GM23338 (cell line): ENCODE measurements at regions not wholly inside any gene's neighbourhood (a gene's known extent, or its start where the extent isn't known, plus 50 kb on each side); places are given as distances from the start of the nearest gene placed in this dataset.

ENCODE experiments used
- ATAC-seq: fragments of 200-7000 bp; cut with Tn5 transposase; 3 replicates; pipeline ENCODE4 v1.9.1; 2020
- DNase-seq: peaks from one replicate; pipeline ENCODE4 v3.0.0-alpha.2; 2015; ENCODE audit warnings: low spot score
- H2AFZ ChIP-seq: fragments of 200-600 bp; sonication (generic); 2 replicates; pipeline ENCODE4 v1.8.0; 2016; ENCODE audit warnings: antibody characterized with exemption, mild to moderate bottlenecking, moderate library complexity
- H3F3A ChIP-seq: fragments of 200-600 bp; sonication (generic); replicated peaks from 2 replicates; pipeline ENCODE4 v1.8.0; 2017; ENCODE audit warnings: antibody characterized with exemption, mixed run types, low read depth
- H3K27ac ChIP-seq: fragments of 200-600 bp; sonication (generic); 2 replicates; pipeline ENCODE4 v1.6.1; 2016; ENCODE audit warnings: low read depth
- H3K27me3 ChIP-seq: fragments of 200-600 bp; sonication (generic); 2 replicates; pipeline ENCODE4 v1.8.0; 2016; ENCODE audit warnings: mild to moderate bottlenecking, mixed run types, moderate library complexity; ENCODE audit not compliant: insufficient read depth
- H3K36me3 ChIP-seq: fragments of 200-600 bp; sonication (generic); 2 replicates; pipeline ENCODE4 v1.8.0; 2016; ENCODE audit warnings: mild to moderate bottlenecking; ENCODE audit not compliant: insufficient read depth
- H3K4me1 ChIP-seq: fragments of 200-600 bp; sonication (generic); 2 replicates; pipeline ENCODE4 v1.8.0; 2016; ENCODE audit warnings: mild to moderate bottlenecking, moderate library complexity; ENCODE audit not compliant: insufficient read depth
- H3K4me2 ChIP-seq: fragments of 200-600 bp; sonication (generic); 2 replicates; pipeline ENCODE4 v1.7.1; 2017; ENCODE audit warnings: mixed run types
- H3K4me3 ChIP-seq: fragments of 200-600 bp; sonication (generic); 2 replicates; pipeline ENCODE4 v1.6.1; 2016; ENCODE audit warnings: mixed run types
- H3K79me2 ChIP-seq: fragments of 200-600 bp; sonication (generic); replicated peaks from 2 replicates; pipeline ENCODE4 v1.8.0; 2017; ENCODE audit warnings: mild to moderate bottlenecking; ENCODE audit not compliant: insufficient read depth
- H3K9me2 ChIP-seq: fragments of 200-600 bp; sonication (generic); 2 replicates; pipeline ENCODE4 v1.8.0; 2017; ENCODE audit not compliant: insufficient read depth
- H4K20me1 ChIP-seq: fragments of 200-600 bp; sonication (generic); replicated peaks from 2 replicates; pipeline ENCODE4 v1.8.0; 2017; ENCODE audit warnings: mild to moderate bottlenecking; ENCODE audit not compliant: insufficient read depth
- H3K27ac Mint-ChIP-seq: 2 replicates; pipeline ENCODE4 v1.8.0; 2020; ENCODE audit warnings: inconsistent platforms, mild to moderate bottlenecking, moderate library complexity, mixed read lengths
- H3K27me3 Mint-ChIP-seq: 3 replicates; pipeline ENCODE4 v1.8.0; 2022; ENCODE audit warnings: low read depth, mild to moderate bottlenecking, moderate library complexity, mixed read lengths, inconsistent platforms; ENCODE audit not compliant: insufficient read depth, poor library complexity
- H3K36me3 Mint-ChIP-seq: 3 replicates; pipeline ENCODE4 v1.8.0; 2021; ENCODE audit warnings: low read depth, mild to moderate bottlenecking, inconsistent platforms, moderate library complexity, mixed read lengths
- H3K4me1 Mint-ChIP-seq: 3 replicates; pipeline ENCODE4 v1.8.0; 2020; ENCODE audit warnings: mild to moderate bottlenecking, inconsistent platforms, mixed read lengths
- H3K4me3 Mint-ChIP-seq: 3 replicates; pipeline ENCODE4 v1.8.0; 2021; ENCODE audit warnings: moderate library complexity, mild to moderate bottlenecking, inconsistent platforms, mixed read lengths
- H3K9me3 Mint-ChIP-seq: 3 replicates; pipeline ENCODE4 v1.8.0; 2020; ENCODE audit warnings: moderate library complexity, mild to moderate bottlenecking, inconsistent platforms, mixed read lengths
- CREB1 ChIP-seq: fragments of 250-450 bp; sonication (Bioruptor Pico); IDR thresholded peaks from 2 replicates; pipeline ENCODE4 v1.5.0; 2020; ENCODE audit warnings: low read depth, mild to moderate bottlenecking, moderate library complexity
- ETS1 ChIP-seq: IDR thresholded peaks from 2 replicates; pipeline ENCODE4 v1.6.1; 2016; ENCODE audit warnings: antibody characterized with exemption
- EZH2 ChIP-seq: fragments of 200-600 bp; sonication (generic); IDR thresholded peaks from one replicate; pipeline ENCODE4 v1.8.0; 2017; ENCODE audit warnings: antibody characterized with exemption, mild to moderate bottlenecking, low read depth; ENCODE audit not compliant: unreplicated experiment
- JUNB ChIP-seq: IDR thresholded peaks from one replicate; pipeline ENCODE4 v1.6.1; 2016; ENCODE audit warnings: antibody characterized with exemption; ENCODE audit not compliant: unreplicated experiment
- NANOG ChIP-seq: IDR thresholded peaks from 2 replicates; pipeline ENCODE4 v1.6.1; 2016; ENCODE audit warnings: antibody characterized with exemption, borderline replicate concordance
- POLR2AphosphoS5 ChIP-seq: IDR thresholded peaks from 2 replicates; pipeline ENCODE4 v1.6.1; 2016; ENCODE audit warnings: antibody characterized with exemption, low read depth
- REST ChIP-seq: IDR thresholded peaks from one replicate; pipeline ENCODE4 v1.6.1; 2018; ENCODE audit warnings: antibody characterized with exemption; ENCODE audit not compliant: unreplicated experiment
- STAT1 ChIP-seq: IDR thresholded peaks from one replicate; pipeline ENCODE4 v1.6.1; 2016; ENCODE audit warnings: antibody characterized with exemption; ENCODE audit not compliant: unreplicated experiment
- ZNF114 ChIP-seq: fragments of 250-450 bp; sonication (Bioruptor Pico); IDR thresholded peaks from 2 replicates; pipeline ENCODE4 v1.5.0; 2020; ENCODE audit warnings: mild to moderate bottlenecking, moderate library complexity
- ZNF331 ChIP-seq: fragments of 250-450 bp; sonication (Bioruptor Pico); IDR thresholded peaks from 2 replicates; pipeline ENCODE4 v1.5.0; 2020; ENCODE audit warnings: low read depth, mild to moderate bottlenecking, moderate library complexity
- ZNF462 ChIP-seq: fragments of 250-450 bp; sonication (Bioruptor Pico); IDR thresholded peaks from 2 replicates; pipeline ENCODE4 v1.5.0; 2020; ENCODE audit warnings: mild to moderate bottlenecking, moderate library complexity

- no peak for TF ChIP-seq EZH2
- H3K79me2 ChIP-seq: no peaks in the 10 kb centered on the region
- peaks cover 37% of the 10 kb centered on the region for H3K36me3 Mint-ChIP-seq
- no peak overlapping the region for H3K4me3 ChIP-seq
- no peak overlapping the region for H3K4me3 Mint-ChIP-seq
- DNase-seq: no peak
- H3K27me3 ChIP-seq: no peaks in the 10 kb centered on the region
- no peak overlapping the region for H3K4me2 ChIP-seq
- H3K27ac ChIP-seq: no peak overlapping the region
- ATAC-seq: no peak
- no peaks in the 10 kb centered on the region for H3F3A ChIP-seq
- H4K20me1 ChIP-seq: no peaks in the 10 kb centered on the region
- no peak overlapping the region for H3K27ac Mint-ChIP-seq
- no peaks in the 10 kb centered on the region for H3K36me3 ChIP-seq
- peaks cover 12% of the 10 kb centered on the region for H3K27me3 Mint-ChIP-seq
- H3K9me3 Mint-ChIP-seq: peaks cover 92% of the 10 kb centered on the region
- H3K4me1 ChIP-seq: no peaks in the 10 kb centered on the region
- H2AFZ ChIP-seq: no peak overlapping the region
- H3K9me2 ChIP-seq: no peaks in the 10 kb centered on the region
- H3K4me1 Mint-ChIP-seq: no peaks in the 10 kb centered on the region
Measured at GRCh38 chr19:16019691-16020448, 56.4 kb upstream of the TPM4 start.

- no peak overlapping the region for H3K27ac Mint-ChIP-seq
- TF ChIP-seq ZNF331: no peak
- no peak for TF ChIP-seq POLR2AphosphoS5
- no peak for TF ChIP-seq NANOG
- TF ChIP-seq JUNB: no peak
- TF ChIP-seq ETS1: no peak
- TF ChIP-seq REST: no peak
- TF ChIP-seq ZNF114 (CRISPR knock-in tag): no peak
- TF ChIP-seq ZNF462 (CRISPR knock-in tag): no peak
- no peak for TF ChIP-seq STAT1
- TF ChIP-seq EZH2: no peak
- TF ChIP-seq CREB1 (CRISPR knock-in tag): no peak
Measured at GRCh38 chr19:16021796-16022195, 54.5 kb upstream of the TPM4 start.

More at GRCh38 chr19:16021796-16022195, 54.5 kb upstream of the TPM4 start:
- no peak for ATAC-seq
- Histone ChIP-seq H2AFZ (no peak overlapping the region), H4K20me1 (no peaks in the 10 kb centered on the region), H3K4me2 (no peak overlapping the region), H3K9me2 (no peaks in the 10 kb centered on the region), H3K4me3 (no peak overlapping the region), H3K79me2 (no peaks in the 10 kb centered on the region), H3K36me3 (no peaks in the 10 kb centered on the region), H3K4me1 (no peaks in the 10 kb centered on the region), H3K27ac (no peak overlapping the region), H3F3A (no peaks in the 10 kb centered on the region), H3K27me3 (no peaks in the 10 kb centered on the region)
- H3K4me1 Mint-ChIP-seq: no peaks in the 10 kb centered on the region
- H3K9me3 Mint-ChIP-seq: peaks cover 88% of the 10 kb centered on the region
- peaks cover 8% of the 10 kb centered on the region for H3K27me3 Mint-ChIP-seq
- no peak overlapping the region for H3K4me3 Mint-ChIP-seq
- H3K36me3 Mint-ChIP-seq: peaks cover 26% of the 10 kb centered on the region
- no peak for DNase-seq
